ENCODE measurements at regions not wholly inside any gene's neighbourhood (a gene's known extent, or its start where the extent isn't known, plus 50 kb on each side); places are given as distances from the start of the nearest gene placed in this dataset.

- TF ChIP-seq CTCF (IDR thresholded peaks at IDR 0.05) = no peak
- no peak for TF ChIP-seq POLR2A (IDR thresholded peaks at IDR 0.05)
These were observed 689.3 kb downstream of the NR4A2 start for GRCh38 chr2:155643056-155643775.

All from right lobe of liver (tissue), 4 donors.